ENCODE measurements at regions not wholly inside any gene's neighbourhood (a gene's known extent, or its start where the extent isn't known, plus 50 kb on each side); places are given as distances from the start of the nearest gene placed in this dataset.
A peak's percentile ranks its signal among the peaks of the same experiment; 100 is the strongest.

GRCh38 chr2:201949927-201950246, 83.8 kb upstream of the FZD7 start:
- no peaks in the 10 kb centered on the region for H3K4me1 ChIP-seq (ENCODE audit: control insufficient read depth, insufficient read depth, low read length)
- in situ Hi-C loops (cut with HindIII; ENCODE audit: low pct_unique_long_range_greater_than_20kb, low sequenced_read_pairs), result no loop called here
- no peaks in the 10 kb centered on the region for H3K9me3 ChIP-seq (ENCODE audit: control insufficient read depth, insufficient read depth, low read depth, low read length)
- no peak overlapping the region for H3K4me3 ChIP-seq (ENCODE audit: low read depth in 2 of 2, low read length in 2 of 2)
- no peak for ATAC-seq
- no TSS peak for BruUV-seq (replicated peaks)
- intact Hi-C loops (cut with micrococcal nuclease; ENCODE audit: unreplicated experiment), result no loop called here
- DNase-seq (ENCODE audit: low read depth, low spot score), result no peak
- POLR2A ChIA-PET, result no interaction called here
- H3K27me3 ChIP-seq (ENCODE audit: control insufficient read depth, insufficient read depth, low read length), result no peaks in the 10 kb centered on the region
- CTCF ChIA-PET, result no interaction called here
- peak overlapping the region; percentile 58; the same call in 1 of the 2 replicates for H3K27ac ChIP-seq (ENCODE audit: low read length)
- TF ChIP-seq, protein P1, sequence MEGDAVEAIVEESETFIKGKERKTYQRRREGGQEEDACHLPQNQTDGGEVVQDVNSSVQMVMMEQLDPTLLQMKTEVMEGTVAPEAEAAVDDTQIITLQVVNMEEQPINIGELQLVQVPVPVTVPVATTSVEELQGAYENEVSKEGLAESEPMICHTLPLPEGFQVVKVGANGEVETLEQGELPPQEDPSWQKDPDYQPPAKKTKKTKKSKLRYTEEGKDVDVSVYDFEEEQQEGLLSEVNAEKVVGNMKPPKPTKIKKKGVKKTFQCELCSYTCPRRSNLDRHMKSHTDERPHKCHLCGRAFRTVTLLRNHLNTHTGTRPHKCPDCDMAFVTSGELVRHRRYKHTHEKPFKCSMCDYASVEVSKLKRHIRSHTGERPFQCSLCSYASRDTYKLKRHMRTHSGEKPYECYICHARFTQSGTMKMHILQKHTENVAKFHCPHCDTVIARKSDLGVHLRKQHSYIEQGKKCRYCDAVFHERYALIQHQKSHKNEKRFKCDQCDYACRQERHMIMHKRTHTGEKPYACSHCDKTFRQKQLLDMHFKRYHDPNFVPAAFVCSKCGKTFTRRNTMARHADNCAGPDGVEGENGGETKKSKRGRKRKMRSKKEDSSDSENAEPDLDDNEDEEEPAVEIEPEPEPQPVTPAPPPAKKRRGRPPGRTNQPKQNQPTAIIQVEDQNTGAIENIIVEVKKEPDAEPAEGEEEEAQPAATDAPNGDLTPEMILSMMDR (IDR thresholded peaks at IDR 0.05), result no peak
- no peak for TF ChIP-seq POLR2AphosphoS5 (IDR thresholded peaks at IDR 0.05; ENCODE audit: low read depth, low read length)
- no peak for TF ChIP-seq REST (IDR thresholded peaks at IDR 0.05; ENCODE audit: insufficient read depth in 1 of 2, low read depth in 2 of 2, low read length in 1 of 2)
- no peak for TF ChIP-seq SIN3A (IDR thresholded peaks at IDR 0.05; ENCODE audit: borderline replicate concordance, insufficient read depth, low read depth, low read length)
- no peak for TF ChIP-seq TCF7L2 (IDR thresholded peaks at IDR 0.05; ENCODE audit: low read depth, low read length)
- H3K36me3 ChIP-seq (ENCODE audit: control insufficient read depth, insufficient read depth, low read length), result no peaks in the 10 kb centered on the region

- H3K27ac ChIP-seq (ENCODE audit: low read length), result no peak overlapping the region
- ChIA-PET POLR2A (interaction anchor here (0.6 kb wide), 1 partner anchor 601 kb away, joined by 3 read pairs; no protein-coding TSS in a partner anchor), CTCF (no interaction called here)
- no peaks in the 10 kb centered on the region for H3K9me3 ChIP-seq (ENCODE audit: control insufficient read depth, insufficient read depth, low read depth, low read length)
- ATAC-seq (no peak), DNase-seq (ENCODE audit: low read depth, low spot score) (no peak)
- in situ Hi-C loops (cut with HindIII; ENCODE audit: low pct_unique_long_range_greater_than_20kb, low sequenced_read_pairs), result no loop called here
- no peaks in the 10 kb centered on the region for H3K27me3 ChIP-seq (ENCODE audit: control insufficient read depth, insufficient read depth, low read length)
- intact Hi-C loops (cut with micrococcal nuclease; ENCODE audit: unreplicated experiment), result no loop called here
- TF ChIP-seq TCF7L2 (IDR thresholded peaks at IDR 0.05; ENCODE audit: low read depth, low read length), result no peak
- no peak for TF ChIP-seq POLR2AphosphoS5 (IDR thresholded peaks at IDR 0.05; ENCODE audit: low read depth, low read length)
- no peak for TF ChIP-seq REST (IDR thresholded peaks at IDR 0.05; ENCODE audit: insufficient read depth in 1 of 2, low read depth in 2 of 2, low read length in 1 of 2)
- no peak for TF ChIP-seq SIN3A (IDR thresholded peaks at IDR 0.05; ENCODE audit: borderline replicate concordance, insufficient read depth, low read depth, low read length)
- TF ChIP-seq, protein P1 (IDR thresholded peaks at IDR 0.05), result no peak
- no peaks in the 10 kb centered on the region for H3K4me1 ChIP-seq (ENCODE audit: control insufficient read depth, insufficient read depth, low read length)
- no peak overlapping the region for H3K4me3 ChIP-seq (ENCODE audit: low read depth in 2 of 2, low read length in 2 of 2)
- no peaks in the 10 kb centered on the region for H3K36me3 ChIP-seq (ENCODE audit: control insufficient read depth, insufficient read depth, low read length)
- no TSS peak for BruUV-seq (replicated peaks)
These were observed 83.0 kb upstream of the FZD7 start for GRCh38 chr2:201950606-201951005.
